GM04503 (cell line): ENCODE measurements at regions not wholly inside any gene's neighbourhood (a gene's known extent, or its start where the extent isn't known, plus 50 kb on each side); places are given as distances from the start of the nearest gene placed in this dataset.
"Not testable (repeated sequence)": the region's sequence is repeated elsewhere in the genome, so short reads cannot be mapped to it uniquely, and the experiment has no call there.

ENCODE experiments used
- DNase-seq: peaks from one replicate; pipeline ENCODE4 v3.0.0-alpha.2; 2012; ENCODE audit warnings: low read depth

DNA sequence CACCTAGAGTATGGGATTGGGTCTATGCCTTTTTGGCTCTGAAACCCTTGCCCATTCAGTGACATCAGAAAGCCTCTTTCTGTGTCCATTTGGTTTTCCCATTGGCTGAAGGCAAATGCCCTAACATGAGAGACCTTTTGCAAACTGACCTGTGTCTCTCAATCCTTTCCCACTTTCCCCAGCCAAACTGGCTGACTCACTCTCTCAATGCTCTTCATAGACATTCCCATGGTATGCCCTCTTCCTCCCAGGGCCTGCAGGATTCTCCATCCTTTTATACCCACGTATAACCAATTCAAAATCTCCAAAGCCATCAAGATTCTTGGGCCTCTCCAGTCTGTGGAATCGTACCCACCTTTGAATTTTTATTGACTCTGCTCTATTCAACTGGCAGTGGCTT is 563.3 kb downstream of the GATA3 start:
- no peak for DNase-seq

DNA sequence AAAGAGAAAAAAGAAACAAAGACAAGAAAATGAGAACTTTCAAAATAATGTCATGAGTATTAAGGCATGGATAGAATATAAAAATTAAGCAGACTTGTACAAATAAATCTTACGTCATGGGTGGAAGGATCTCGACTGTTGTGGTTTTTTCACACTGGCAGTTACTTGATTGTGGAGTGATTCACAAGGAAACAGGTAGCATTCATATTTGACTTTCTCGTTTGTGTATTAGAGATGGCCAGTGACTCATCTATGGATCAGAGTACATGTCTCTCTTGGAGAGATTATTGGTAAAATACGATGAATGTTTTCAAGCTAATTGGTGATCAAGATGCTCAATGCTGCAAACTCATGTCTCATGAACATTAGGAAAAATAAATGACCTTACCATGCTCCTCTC is 564.3 kb downstream of the GATA3 start:
- no peak for DNase-seq

GRCh38 chr10:8628351-8628750 is 573.9 kb downstream of the GATA3 start:
- no peak for DNase-seq

GRCh38 chr10:8633909-8634308 is 579.4 kb downstream of the GATA3 start:
- DNase-seq = no peak

DNA sequence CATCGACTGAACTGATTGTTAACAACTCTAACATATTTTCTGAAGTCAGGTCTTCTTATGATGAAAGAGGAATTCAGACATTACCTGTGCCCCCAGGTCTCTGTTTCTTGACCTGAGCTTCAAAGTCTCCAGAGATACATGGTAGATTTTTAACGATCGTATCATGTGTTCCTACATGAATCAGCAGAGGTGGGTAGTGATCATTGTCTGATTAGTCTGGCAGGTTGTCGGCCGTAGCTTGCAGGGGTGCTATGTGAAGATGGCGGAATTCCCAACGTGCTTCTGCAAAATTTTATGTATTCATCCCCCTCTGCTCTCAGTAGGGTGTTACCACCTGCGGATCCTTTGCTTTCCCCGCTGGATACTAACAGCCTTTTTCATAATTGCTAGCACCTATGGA is 581.9 kb downstream of the GATA3 start:
- no peak for DNase-seq

GRCh38 chr10:8637640-8638039 is 583.2 kb downstream of the GATA3 start:
- DNase-seq = no peak

DNA sequence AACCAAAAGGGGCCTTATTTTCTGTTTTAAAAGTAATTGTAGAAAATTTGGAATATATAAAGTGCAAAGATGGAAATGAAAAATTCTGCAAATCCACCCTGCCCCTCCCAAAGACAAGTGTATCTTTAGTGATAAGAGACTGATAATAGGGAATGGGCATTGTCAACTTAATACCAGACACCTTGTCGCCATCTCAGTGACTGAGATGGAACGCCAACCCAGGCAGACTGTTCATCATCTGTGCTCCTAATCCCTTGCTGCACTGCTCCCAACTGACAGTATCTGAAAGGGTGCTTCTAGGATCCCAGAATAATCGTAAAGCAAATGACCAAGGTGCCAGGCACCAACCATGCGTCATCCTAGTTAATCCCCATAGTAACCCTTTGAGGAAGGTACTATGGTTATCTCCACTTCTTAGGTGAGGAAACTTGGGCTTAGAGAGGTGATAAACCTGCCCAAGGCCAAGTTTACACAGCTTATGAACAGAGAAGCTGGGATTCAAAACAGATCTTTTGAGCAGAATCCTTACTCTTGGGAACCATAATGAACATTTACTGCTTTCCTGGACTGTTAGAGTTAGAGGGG is 583.7 kb downstream of the GATA3 start:
- DNase-seq = no peak

- DNase-seq = no peak
Measured at GRCh38 chr10:8639486-8640185, 585.1 kb downstream of the GATA3 start.

- DNase-seq = no peak
Measured at GRCh38 chr10:8640301-8640700, 585.8 kb downstream of the GATA3 start.

DNA sequence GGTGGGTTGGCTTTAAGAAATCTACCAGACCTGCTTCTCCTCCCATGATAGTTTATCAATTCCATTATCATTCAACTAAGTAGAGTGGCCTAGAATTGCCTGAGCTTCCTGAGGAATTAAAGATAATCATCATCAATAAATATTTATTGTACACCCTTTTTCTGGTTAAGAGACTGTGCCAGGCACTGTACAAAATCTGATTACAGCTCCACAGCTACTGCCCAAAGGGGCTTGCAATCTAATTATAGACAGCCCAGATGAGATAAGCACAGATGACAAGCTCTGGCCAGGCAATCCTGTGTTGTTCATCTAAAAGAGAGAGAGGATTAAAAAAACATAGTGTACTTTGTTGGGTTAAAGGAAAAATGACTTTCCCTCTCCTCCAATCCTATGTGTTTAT is 586.4 kb downstream of the GATA3 start:
- DNase-seq = no peak

DNA sequence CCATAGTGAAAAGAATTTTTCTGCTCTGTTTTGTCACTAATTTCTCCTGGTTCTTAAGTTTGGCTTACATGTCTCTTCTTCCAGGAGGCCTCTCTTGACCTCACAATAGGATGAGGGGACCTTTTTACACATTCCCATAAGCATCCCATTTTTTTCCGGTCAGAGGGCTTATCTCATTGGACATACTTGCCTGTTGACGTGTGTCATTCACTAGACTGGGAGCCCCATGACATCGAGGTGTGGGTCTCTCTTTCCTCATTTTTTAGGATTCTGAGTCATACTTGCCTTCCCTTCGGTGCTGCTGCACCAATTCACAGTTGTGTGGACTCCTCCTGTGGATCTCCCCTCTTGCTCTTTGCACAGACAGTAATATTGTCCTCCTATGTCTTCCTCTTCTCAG is 601.8 kb downstream of the GATA3 start:
- no peak for DNase-seq

DNA sequence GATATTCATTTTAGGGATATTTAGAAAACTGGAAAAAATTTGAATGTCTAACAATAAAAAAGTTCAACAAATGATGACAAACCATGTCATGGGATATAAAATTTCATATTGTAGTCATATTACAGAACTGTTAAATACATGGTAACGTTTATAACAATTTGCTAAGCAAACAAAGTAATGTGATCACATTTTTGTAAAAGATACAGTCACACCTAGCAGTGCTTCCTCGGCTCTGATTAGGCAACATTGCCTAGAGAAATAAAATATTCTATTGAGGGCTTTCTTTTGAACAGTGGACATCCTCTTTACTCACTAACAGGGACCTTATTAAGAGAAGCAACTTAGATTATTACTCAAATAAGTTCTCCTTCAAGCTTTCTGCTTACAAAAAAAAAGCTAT is 605.5 kb downstream of the GATA3 start:
- no peak for DNase-seq

DNA sequence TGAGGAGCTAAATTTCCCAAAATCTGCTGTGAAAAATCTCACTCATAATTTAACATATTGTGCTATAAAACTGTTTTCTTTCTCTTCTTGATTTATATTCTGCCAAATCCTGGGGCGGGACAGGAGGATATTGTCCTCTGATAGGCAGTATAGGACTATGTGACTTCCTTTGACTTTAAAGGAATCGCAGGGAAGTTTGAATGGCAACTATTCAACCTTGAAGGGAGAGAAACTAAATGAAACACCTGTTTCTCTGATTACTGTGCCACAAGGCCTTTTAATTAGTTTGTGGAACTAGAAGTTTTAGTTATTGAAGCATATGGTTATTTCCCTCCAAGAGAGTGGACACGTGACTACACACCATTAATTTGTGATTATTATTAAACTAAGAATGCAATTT is 607.4 kb downstream of the GATA3 start:
- DNase-seq = no peak

- no peak for DNase-seq
Measured at GRCh38 chr10:8663131-8663530, 608.6 kb downstream of the GATA3 start.

- DNase-seq = no peak
Measured at GRCh38 chr10:8665322-8665721, 610.8 kb downstream of the GATA3 start.

- DNase-seq = no peak
Measured at GRCh38 chr10:8670461-8670860, 616.0 kb downstream of the GATA3 start.

- DNase-seq = no peak
Measured at GRCh38 chr10:8674230-8674629, 619.7 kb downstream of the GATA3 start.

DNA sequence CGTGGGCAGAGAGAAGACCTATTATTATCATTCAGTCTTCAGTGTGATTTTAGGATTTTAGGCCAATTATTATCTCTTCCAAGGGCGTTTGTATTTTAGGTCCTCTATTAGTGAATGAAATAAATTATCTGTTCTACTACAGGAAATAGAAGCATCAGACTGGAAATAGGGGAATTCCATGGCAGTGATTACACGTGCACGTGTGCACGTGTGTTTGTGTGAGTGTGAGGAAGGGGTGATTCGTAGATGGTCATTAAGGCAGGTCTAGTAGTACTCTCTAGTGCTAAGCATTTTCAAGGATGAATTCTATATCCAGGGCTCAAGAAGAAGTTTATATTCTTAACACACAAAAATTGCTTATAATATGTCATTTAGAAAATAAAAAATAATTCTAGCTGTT is 623.2 kb downstream of the GATA3 start:
- no peak for DNase-seq

DNA sequence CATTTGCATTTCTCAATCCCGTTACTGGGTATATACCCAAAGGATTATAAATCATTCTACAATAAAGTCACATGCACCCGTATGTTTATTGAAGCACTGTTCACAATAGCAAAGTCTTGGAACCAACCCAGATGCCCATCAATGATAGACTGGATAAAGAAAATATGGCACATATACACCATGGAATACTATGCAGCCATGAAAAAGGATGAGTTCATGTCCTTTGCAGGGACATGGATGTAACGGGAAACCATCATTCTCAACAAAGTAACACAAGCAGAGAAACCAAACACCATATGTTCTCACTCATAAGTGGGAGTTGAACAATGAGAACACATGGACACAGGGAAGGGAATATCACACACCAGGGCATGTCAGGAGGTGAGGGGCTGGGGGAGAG is 630.4 kb downstream of the GATA3 start:
- DNase-seq = not testable (repeated sequence)

- DNase-seq = no peak
Measured at GRCh38 chr10:8688881-8689280, 634.4 kb downstream of the GATA3 start.

DNA sequence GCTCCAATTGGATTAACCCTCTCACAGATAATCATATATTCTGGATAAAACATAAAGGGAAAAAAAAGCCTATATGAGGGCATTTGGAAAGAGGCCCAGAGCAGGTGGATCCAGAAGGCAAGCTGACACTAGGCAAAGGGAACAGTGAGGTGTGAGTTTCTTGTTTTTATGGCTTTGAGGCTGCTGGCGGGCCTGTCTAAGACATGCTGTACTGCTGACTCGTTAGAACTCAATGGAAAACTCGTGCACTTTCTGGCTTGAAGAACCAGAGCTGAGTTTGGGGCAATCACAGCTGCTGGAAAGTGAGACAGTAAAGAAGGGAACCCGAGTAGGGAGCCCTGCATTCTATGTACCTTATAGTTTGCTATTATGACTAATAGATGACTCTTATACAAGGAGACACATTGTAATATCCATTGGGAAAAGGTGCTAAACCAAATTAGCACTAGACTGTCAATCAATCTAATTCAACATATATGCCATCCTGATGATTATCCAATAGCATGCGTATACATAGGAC is 637.1 kb downstream of the GATA3 start:
- no peak for DNase-seq

DNA sequence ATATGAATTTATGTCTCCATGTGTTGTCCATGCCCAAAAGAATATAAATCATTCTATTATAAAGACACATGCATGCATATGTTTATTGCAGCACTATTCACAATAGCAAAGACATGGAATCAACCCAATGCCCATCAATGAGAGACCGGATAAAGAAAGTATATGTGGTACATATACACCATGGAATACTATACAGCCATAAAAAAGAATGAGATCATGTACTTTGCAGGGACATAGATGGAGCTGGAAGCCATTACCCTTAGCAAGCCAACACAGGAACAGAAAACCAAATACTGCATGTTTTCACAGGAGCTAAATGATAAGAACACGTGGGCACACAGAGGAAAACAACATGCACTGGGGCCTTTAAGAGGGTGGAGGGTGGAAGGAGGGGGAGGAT is 639.1 kb downstream of the GATA3 start:
- not testable (repeated sequence) for DNase-seq

DNA sequence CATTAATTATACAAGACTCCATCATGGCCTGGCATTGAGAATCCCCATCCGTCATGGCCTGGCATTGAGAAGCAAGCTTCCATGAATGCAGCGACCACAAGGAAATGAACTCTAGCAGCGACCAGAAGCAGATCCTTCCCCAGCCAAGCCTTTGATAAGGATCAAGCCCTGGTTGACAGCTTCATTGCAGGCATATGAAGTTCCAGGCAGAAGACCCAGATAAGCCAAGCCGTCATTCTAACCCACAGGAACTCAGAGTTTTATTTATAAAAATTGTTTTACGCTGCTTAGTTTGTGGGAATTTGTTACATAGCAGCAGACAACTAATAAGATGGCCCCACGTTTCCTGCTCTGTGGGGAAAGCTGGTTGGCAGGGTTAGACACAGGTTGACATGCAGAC is 642.3 kb downstream of the GATA3 start:
- DNase-seq = no peak

- no peak for DNase-seq
Measured at GRCh38 chr10:8700689-8701088, 646.2 kb downstream of the GATA3 start.
